ENCODE measurements at regions not wholly inside any gene's neighbourhood (a gene's known extent, or its start where the extent isn't known, plus 50 kb on each side); places are given as distances from the start of the nearest gene placed in this dataset.
"Not testable (repeated sequence)": the region's sequence is repeated elsewhere in the genome, so short reads cannot be mapped to it uniquely, and the experiment has no call there.

DNA sequence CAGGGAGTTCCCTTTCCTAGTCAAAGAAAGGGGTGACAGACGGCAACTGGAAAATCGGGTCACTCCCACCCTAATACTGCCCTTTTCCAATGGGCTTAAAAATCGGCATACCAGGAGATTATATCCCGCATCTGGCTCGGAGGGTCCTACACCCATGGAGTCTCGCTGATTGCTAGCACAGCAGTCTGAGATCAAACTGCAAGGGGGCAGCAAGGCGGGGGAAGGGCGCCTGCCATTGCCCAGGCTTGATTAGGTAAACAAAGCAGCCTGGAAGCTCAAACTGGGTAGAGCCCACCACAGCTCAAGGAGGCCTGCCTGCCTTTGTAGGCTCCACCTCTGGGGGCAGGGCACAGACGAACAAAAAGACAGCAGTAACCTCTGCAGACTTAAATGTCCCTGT, 831.3 kb downstream of the TTLL7 start:
- TF ChIP-seq, protein P1, sequence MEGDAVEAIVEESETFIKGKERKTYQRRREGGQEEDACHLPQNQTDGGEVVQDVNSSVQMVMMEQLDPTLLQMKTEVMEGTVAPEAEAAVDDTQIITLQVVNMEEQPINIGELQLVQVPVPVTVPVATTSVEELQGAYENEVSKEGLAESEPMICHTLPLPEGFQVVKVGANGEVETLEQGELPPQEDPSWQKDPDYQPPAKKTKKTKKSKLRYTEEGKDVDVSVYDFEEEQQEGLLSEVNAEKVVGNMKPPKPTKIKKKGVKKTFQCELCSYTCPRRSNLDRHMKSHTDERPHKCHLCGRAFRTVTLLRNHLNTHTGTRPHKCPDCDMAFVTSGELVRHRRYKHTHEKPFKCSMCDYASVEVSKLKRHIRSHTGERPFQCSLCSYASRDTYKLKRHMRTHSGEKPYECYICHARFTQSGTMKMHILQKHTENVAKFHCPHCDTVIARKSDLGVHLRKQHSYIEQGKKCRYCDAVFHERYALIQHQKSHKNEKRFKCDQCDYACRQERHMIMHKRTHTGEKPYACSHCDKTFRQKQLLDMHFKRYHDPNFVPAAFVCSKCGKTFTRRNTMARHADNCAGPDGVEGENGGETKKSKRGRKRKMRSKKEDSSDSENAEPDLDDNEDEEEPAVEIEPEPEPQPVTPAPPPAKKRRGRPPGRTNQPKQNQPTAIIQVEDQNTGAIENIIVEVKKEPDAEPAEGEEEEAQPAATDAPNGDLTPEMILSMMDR (IDR thresholded peaks at IDR 0.05): not testable (repeated sequence)
- TF ChIP-seq POLR2A (IDR thresholded peaks at IDR 0.05): not testable (repeated sequence)

Measured in Peyer's patch (tissue), 4 donors.